ENCODE measurements at regions not wholly inside any gene's neighbourhood (a gene's known extent, or its start where the extent isn't known, plus 50 kb on each side); places are given as distances from the start of the nearest gene placed in this dataset.

DNA sequence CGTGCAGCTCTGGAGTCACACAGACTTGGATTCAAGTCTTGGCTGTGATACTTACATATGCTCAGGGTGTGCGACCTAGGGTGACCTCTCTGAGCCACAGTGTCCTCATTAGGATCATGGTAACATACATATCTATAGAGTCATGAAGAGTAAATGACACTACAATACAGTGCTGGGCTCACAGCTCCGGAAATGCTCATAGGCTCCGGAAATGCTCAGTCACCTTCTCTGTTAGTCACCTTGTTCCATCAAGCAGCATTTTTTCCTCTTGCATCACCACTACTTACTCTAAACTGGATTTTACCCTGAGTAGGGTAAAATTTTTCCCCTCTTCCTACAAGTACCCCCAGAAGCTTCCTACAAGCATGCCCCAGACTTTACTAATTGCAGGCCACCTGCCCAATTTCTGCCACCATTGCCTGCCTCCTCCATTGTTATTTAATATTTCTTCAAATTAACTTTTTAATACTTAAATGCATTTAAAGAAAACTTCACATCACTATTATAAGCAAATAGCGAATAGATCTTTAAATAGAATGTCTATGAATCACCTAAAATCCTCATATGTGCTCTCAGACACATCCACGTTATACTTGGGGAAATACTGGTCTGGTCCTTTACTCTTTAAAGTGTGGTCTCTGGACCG is 147.6 kb upstream of the SPRY4 start (continued):
- TF ChIP-seq, protein P1, sequence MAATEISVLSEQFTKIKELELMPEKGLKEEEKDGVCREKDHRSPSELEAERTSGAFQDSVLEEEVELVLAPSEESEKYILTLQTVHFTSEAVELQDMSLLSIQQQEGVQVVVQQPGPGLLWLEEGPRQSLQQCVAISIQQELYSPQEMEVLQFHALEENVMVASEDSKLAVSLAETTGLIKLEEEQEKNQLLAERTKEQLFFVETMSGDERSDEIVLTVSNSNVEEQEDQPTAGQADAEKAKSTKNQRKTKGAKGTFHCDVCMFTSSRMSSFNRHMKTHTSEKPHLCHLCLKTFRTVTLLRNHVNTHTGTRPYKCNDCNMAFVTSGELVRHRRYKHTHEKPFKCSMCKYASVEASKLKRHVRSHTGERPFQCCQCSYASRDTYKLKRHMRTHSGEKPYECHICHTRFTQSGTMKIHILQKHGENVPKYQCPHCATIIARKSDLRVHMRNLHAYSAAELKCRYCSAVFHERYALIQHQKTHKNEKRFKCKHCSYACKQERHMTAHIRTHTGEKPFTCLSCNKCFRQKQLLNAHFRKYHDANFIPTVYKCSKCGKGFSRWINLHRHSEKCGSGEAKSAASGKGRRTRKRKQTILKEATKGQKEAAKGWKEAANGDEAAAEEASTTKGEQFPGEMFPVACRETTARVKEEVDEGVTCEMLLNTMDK (IDR thresholded peaks at IDR 0.05; ENCODE audit: borderline replicate concordance, insufficient read depth, low read depth, low read length, poor library complexity, severe bottlenecking) = no peak
- no peak for TF ChIP-seq ZKSCAN1 (IDR thresholded peaks at IDR 0.05; ENCODE audit: low read depth, low read length)
- TF ChIP-seq, protein P2, sequence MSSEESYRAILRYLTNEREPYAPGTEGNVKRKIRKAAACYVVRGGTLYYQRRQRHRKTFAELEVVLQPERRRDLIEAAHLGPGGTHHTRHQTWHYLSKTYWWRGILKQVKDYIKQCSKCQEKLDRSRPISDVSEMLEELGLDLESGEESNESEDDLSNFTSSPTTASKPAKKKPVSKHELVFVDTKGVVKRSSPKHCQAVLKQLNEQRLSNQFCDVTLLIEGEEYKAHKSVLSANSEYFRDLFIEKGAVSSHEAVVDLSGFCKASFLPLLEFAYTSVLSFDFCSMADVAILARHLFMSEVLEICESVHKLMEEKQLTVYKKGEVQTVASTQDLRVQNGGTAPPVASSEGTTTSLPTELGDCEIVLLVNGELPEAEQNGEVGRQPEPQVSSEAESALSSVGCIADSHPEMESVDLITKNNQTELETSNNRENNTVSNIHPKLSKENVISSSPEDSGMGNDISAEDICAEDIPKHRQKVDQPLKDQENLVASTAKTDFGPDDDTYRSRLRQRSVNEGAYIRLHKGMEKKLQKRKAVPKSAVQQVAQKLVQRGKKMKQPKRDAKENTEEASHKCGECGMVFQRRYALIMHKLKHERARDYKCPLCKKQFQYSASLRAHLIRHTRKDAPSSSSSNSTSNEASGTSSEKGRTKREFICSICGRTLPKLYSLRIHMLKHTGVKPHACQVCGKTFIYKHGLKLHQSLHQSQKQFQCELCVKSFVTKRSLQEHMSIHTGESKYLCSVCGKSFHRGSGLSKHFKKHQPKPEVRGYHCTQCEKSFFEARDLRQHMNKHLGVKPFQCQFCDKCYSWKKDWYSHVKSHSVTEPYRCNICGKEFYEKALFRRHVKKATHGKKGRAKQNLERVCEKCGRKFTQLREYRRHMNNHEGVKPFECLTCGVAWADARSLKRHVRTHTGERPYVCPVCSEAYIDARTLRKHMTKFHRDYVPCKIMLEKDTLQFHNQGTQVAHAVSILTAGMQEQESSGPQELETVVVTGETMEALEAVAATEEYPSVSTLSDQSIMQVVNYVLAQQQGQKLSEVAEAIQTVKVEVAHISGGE (CRISPR knock-in tag; IDR thresholded peaks at IDR 0.05) = no peak
- 0 out of 2 replicates have a peak, but pooled peaks have one; percentile 5 for TF ChIP-seq BCOR (IDR thresholded peaks at IDR 0.05)
- TF ChIP-seq ZEB2 (IDR thresholded peaks at IDR 0.05) = peak; percentile 80
- TF ChIP-seq HDAC1 (IDR thresholded peaks at IDR 0.05) = no peak
- no peak for TF ChIP-seq YBX1 (IDR thresholded peaks at IDR 0.05)
- no peak for TF ChIP-seq HNRNPK (IDR thresholded peaks at IDR 0.05; ENCODE audit: low read depth, low read length, poor library complexity, severe bottlenecking)
- TF ChIP-seq, protein P3, sequence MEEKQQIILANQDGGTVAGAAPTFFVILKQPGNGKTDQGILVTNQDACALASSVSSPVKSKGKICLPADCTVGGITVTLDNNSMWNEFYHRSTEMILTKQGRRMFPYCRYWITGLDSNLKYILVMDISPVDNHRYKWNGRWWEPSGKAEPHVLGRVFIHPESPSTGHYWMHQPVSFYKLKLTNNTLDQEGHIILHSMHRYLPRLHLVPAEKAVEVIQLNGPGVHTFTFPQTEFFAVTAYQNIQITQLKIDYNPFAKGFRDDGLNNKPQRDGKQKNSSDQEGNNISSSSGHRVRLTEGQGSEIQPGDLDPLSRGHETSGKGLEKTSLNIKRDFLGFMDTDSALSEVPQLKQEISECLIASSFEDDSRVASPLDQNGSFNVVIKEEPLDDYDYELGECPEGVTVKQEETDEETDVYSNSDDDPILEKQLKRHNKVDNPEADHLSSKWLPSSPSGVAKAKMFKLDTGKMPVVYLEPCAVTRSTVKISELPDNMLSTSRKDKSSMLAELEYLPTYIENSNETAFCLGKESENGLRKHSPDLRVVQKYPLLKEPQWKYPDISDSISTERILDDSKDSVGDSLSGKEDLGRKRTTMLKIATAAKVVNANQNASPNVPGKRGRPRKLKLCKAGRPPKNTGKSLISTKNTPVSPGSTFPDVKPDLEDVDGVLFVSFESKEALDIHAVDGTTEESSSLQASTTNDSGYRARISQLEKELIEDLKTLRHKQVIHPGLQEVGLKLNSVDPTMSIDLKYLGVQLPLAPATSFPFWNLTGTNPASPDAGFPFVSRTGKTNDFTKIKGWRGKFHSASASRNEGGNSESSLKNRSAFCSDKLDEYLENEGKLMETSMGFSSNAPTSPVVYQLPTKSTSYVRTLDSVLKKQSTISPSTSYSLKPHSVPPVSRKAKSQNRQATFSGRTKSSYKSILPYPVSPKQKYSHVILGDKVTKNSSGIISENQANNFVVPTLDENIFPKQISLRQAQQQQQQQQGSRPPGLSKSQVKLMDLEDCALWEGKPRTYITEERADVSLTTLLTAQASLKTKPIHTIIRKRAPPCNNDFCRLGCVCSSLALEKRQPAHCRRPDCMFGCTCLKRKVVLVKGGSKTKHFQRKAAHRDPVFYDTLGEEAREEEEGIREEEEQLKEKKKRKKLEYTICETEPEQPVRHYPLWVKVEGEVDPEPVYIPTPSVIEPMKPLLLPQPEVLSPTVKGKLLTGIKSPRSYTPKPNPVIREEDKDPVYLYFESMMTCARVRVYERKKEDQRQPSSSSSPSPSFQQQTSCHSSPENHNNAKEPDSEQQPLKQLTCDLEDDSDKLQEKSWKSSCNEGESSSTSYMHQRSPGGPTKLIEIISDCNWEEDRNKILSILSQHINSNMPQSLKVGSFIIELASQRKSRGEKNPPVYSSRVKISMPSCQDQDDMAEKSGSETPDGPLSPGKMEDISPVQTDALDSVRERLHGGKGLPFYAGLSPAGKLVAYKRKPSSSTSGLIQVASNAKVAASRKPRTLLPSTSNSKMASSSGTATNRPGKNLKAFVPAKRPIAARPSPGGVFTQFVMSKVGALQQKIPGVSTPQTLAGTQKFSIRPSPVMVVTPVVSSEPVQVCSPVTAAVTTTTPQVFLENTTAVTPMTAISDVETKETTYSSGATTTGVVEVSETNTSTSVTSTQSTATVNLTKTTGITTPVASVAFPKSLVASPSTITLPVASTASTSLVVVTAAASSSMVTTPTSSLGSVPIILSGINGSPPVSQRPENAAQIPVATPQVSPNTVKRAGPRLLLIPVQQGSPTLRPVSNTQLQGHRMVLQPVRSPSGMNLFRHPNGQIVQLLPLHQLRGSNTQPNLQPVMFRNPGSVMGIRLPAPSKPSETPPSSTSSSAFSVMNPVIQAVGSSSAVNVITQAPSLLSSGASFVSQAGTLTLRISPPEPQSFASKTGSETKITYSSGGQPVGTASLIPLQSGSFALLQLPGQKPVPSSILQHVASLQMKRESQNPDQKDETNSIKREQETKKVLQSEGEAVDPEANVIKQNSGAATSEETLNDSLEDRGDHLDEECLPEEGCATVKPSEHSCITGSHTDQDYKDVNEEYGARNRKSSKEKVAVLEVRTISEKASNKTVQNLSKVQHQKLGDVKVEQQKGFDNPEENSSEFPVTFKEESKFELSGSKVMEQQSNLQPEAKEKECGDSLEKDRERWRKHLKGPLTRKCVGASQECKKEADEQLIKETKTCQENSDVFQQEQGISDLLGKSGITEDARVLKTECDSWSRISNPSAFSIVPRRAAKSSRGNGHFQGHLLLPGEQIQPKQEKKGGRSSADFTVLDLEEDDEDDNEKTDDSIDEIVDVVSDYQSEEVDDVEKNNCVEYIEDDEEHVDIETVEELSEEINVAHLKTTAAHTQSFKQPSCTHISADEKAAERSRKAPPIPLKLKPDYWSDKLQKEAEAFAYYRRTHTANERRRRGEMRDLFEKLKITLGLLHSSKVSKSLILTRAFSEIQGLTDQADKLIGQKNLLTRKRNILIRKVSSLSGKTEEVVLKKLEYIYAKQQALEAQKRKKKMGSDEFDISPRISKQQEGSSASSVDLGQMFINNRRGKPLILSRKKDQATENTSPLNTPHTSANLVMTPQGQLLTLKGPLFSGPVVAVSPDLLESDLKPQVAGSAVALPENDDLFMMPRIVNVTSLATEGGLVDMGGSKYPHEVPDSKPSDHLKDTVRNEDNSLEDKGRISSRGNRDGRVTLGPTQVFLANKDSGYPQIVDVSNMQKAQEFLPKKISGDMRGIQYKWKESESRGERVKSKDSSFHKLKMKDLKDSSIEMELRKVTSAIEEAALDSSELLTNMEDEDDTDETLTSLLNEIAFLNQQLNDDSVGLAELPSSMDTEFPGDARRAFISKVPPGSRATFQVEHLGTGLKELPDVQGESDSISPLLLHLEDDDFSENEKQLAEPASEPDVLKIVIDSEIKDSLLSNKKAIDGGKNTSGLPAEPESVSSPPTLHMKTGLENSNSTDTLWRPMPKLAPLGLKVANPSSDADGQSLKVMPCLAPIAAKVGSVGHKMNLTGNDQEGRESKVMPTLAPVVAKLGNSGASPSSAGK (IDR thresholded peaks at IDR 0.05) = no peak
- TF ChIP-seq ARHGAP35 (IDR thresholded peaks at IDR 0.05; ENCODE audit: partially characterized antibody) = no peak
- no peak for TF ChIP-seq ZNF146 (CRISPR knock-in tag; IDR thresholded peaks at IDR 0.05; ENCODE audit: unreplicated experiment)

Measured in K562 (cell line).